ENCODE measurements at regions not wholly inside any gene's neighbourhood (a gene's known extent, or its start where the extent isn't known, plus 50 kb on each side); places are given as distances from the start of the nearest gene placed in this dataset.

DNA sequence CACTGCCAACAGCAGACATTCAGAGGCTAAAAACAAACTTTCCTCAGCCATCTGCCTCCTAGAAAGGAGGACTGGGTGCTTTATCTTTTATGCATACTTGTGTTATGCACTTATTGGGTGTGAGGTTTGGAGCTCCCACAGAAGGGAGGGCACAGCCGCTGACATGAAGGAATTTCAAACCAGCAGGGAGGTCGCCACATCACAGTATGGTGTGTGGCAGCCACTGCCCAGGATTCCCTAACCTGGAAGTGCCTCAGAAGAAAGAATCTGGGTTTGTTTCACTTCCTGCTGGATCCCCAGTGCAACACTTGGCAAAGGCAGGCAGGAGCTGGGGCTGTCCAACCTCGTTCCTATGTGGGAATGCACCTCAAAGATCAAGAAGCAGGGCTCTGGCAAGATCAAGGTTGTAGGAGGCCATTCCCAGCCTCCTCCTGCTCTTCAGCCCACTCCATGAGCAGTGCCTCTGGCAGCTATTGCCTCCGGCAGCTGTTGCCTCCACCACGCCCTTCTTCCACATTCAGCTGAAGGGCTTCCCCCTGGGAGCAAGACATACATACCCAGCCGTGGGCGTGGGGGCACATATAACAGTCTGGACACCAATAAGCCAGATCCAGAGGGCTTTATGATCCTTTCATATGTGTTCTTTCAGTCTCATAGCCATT, 109.0 kb upstream of the MAMLD1 start (continued):
- TF ChIP-seq, protein P1, sequence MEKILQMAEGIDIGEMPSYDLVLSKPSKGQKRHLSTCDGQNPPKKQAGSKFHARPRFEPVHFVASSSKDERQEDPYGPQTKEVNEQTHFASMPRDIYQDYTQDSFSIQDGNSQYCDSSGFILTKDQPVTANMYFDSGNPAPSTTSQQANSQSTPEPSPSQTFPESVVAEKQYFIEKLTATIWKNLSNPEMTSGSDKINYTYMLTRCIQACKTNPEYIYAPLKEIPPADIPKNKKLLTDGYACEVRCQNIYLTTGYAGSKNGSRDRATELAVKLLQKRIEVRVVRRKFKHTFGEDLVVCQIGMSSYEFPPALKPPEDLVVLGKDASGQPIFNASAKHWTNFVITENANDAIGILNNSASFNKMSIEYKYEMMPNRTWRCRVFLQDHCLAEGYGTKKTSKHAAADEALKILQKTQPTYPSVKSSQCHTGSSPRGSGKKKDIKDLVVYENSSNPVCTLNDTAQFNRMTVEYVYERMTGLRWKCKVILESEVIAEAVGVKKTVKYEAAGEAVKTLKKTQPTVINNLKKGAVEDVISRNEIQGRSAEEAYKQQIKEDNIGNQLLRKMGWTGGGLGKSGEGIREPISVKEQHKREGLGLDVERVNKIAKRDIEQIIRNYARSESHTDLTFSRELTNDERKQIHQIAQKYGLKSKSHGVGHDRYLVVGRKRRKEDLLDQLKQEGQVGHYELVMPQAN (conservative IDR thresholded peaks at IDR 0.05): no peak
- TF ChIP-seq MEF2B (IDR thresholded peaks at IDR 0.05; ENCODE audit: partially characterized antibody, poor library complexity, severe bottlenecking) (no peak), HDAC2 (IDR thresholded peaks at IDR 0.05) (no peak), NBN (IDR thresholded peaks at IDR 0.05) (no peak), TCF7 (IDR thresholded peaks at IDR 0.05; ENCODE audit: borderline replicate concordance) (no peak), ZNF207 (IDR thresholded peaks at IDR 0.05; ENCODE audit: borderline replicate concordance) (no peak), RUNX3 (IDR thresholded peaks at IDR 0.05; ENCODE audit: low read length) (no peak), BMI1 (IDR thresholded peaks at IDR 0.05; ENCODE audit: borderline replicate concordance) (no peak), MTA2 (IDR thresholded peaks at IDR 0.05; ENCODE audit: low read depth) (no peak)
- TF ChIP-seq, protein P2, sequence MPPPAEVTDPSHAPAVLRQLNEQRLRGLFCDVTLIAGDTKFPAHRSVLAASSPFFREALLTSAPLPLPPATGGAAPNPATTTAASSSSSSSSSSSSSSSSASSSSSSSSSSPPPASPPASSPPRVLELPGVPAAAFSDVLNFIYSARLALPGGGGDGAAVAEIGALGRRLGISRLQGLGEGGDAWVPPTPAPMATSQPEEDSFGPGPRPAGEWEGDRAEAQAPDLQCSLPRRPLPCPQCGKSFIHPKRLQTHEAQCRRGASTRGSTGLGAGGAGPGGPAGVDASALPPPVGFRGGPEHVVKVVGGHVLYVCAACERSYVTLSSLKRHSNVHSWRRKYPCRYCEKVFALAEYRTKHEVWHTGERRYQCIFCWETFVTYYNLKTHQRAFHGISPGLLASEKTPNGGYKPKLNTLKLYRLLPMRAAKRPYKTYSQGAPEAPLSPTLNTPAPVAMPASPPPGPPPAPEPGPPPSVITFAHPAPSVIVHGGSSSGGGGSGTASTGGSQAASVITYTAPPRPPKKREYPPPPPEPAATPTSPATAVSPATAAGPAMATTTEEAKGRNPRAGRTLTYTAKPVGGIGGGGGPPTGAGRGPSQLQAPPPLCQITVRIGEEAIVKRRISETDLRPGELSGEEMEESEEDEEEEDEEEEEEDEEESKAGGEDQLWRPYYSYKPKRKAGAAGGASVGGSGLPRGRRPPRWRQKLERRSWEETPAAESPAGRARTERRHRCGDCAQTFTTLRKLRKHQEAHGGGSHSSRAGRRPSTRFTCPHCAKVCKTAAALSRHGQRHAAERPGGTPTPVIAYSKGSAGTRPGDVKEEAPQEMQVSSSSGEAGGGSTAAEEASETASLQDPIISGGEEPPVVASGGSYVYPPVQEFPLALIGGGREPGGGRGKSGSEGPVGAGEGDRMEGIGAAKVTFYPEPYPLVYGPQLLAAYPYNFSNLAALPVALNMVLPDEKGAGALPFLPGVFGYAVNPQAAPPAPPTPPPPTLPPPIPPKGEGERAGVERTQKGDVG (CRISPR knock-in tag; IDR thresholded peaks at IDR 0.05): no peak
